Hematopoietic multipotent progenitor cell treated with erythropoietin and hydrocortisone succinate and interleukin-3 and kit ligand, for 4 days (in vitro differentiated cells): ENCODE measurements at regions not wholly inside any gene's neighbourhood (a gene's known extent, or its start where the extent isn't known, plus 50 kb on each side); places are given as distances from the start of the nearest gene placed in this dataset.
"Not testable (repeated sequence)": the region's sequence is repeated elsewhere in the genome, so short reads cannot be mapped to it uniquely, and the experiment has no call there.

Source experiments
- DNase-seq: peaks from one replicate; pipeline ENCODE4 v3.0.0-alpha.2; 2015

GRCh38 chr12:9304540-9304939, 96.3 kb upstream of the PZP start:
- DNase-seq, result not testable (repeated sequence)

DNA sequence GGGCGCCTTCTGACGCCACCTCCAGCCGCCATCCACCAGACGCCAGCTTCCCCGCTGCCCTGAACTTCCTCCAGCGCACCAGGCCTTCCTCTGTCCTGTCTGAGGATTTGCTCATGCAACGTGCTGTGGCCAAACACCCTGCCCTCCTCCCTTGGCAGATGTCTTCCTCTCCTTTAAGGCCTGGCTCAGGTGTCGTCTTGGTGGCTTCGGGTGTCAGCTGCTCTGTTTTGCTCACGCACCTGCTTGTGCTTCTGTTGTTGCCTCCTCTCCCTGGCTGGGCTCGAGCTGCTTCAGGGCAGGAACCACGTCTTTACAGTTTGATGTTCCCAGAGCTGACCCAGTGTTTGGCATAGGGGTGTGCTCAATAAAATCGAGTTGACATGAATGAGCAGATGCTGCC, 87.7 kb upstream of the PZP start:
- not testable (repeated sequence) for DNase-seq

- not testable (repeated sequence) for DNase-seq
These were observed 86.0 kb upstream of the PZP start for GRCh38 chr12:9294072-9294620.

DNA sequence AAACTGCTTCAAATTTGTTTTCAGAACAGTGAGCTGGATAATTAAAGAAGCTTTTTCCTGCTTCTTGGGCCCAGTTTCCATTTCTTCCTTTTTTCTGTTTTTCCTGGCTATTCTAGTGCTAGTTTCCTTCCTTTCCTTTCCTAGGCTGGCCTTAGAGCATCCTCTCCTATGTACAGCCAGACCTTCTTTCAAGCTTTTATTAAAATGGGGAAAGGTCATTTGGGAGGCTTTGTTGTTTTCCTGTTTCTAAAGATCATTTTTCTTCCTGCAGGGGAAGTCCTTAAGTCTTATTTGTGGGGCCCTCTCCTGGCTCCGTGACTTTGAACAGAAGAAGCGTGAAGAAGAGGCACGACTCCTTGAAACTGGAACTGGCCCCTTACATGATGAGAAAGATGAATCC, 85.2 kb upstream of the PZP start:
- DNase-seq, result not testable (repeated sequence)

- DNase-seq, result not testable (repeated sequence)
These were observed 81.8 kb upstream of the PZP start for GRCh38 chr12:9289984-9290383.

DNA sequence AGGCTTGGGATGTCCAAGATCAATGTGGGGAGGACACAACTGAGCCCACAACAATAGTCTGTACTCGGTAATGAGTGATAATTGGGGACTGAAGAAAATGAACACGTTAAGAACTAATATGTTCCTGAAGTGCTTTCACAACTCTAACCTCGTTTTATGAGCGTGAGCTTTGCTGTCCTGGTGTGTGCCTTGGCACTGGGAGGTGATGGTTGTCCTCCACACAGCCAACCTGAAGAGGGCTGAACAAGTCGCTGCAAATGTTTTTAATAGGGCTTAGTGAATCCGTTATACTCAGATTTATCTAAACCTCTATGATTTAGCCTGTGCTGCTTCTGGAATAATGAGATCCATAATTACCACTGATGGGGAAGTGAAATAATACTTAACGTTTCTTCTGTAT, 76.5 kb upstream of the PZP start:
- DNase-seq, result not testable (repeated sequence)

- peak; percentile 39 for DNase-seq
These were observed 76.0 kb upstream of the PZP start for GRCh38 chr12:9284197-9284596.

- peak; percentile 90 for DNase-seq
These were observed 75.3 kb upstream of the PZP start for GRCh38 chr12:9283346-9284095.

GRCh38 chr12:9276990-9277389, 68.8 kb upstream of the PZP start:
- DNase-seq, result no peak

GRCh38 chr12:9273276-9273675, 65.1 kb upstream of the PZP start:
- DNase-seq, result no peak

- no peak for DNase-seq
These were observed 63.7 kb upstream of the PZP start for GRCh38 chr12:9271875-9272274.

- DNase-seq, result no peak
These were observed 56.4 kb upstream of the PZP start for GRCh38 chr12:9264546-9264945.

GRCh38 chr12:9260931-9261330, 52.7 kb upstream of the PZP start:
- DNase-seq, result no peak

DNA sequence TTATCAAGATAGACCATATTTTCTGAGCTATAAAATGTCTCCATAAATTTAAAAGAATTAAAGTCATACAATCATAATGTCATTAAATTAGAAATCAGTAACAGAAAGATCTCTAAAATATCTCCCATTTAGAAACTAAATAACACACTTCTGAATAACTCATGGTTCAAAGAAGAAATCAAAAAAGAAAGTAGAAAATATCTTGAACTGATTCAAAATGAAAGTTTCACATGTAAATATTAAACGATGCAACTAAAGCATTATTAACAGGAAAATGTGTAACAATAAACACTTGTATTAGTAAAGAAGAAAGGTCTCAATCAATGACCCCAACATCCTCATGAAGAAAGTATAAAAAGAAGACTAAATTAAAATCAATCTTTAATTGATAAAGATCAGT, 50.5 kb upstream of the PZP start:
- DNase-seq, result no peak
